Activated CD8-positive, alpha-beta T cell treated with anti-CD3 and anti-CD28 coated beads for 36 hours (primary cell): ENCODE measurements at regions not wholly inside any gene's neighbourhood (a gene's known extent, or its start where the extent isn't known, plus 50 kb on each side); places are given as distances from the start of the nearest gene placed in this dataset.

ENCODE experiments used
- ATAC-seq: fragments of 200-7000 bp; cut with Tn5 transposase; one replicate; pipeline ENCODE4 v1.10.0; 2021; ENCODE audit warnings: mild to moderate bottlenecking, moderate library complexity
- CTCF ChIA-PET: fragments of 350-600 bp; sonication (Branson Sonifier 250); formaldehyde crosslinking; loops from one replicate; lab custom pipeline; 2021; ENCODE audit warnings: antibody characterized with exemption; lab: Charles Lee
- POLR2A ChIA-PET: fragments of 350-600 bp; sonication (Branson Sonifier 250); formaldehyde crosslinking; loops from one replicate; lab custom pipeline; 2021; ENCODE audit warnings: antibody characterized with exemption; lab: Charles Lee
- DNase-seq: peaks from one replicate; pipeline ENCODE4 v3.0.0-alpha.2; 2020
- H3K27ac Mint-ChIP-seq: one replicate; pipeline ENCODE4 v1.8.0; 2021; ENCODE audit warnings: mild to moderate bottlenecking, mixed read lengths
- H3K27me3 Mint-ChIP-seq: one replicate; pipeline ENCODE4 v1.8.0; 2021; ENCODE audit warnings: mixed read lengths
- H3K36me3 Mint-ChIP-seq: one replicate; pipeline ENCODE4 v1.8.0; 2021; ENCODE audit warnings: low read depth, mixed read lengths
- H3K4me1 Mint-ChIP-seq: one replicate; pipeline ENCODE4 v1.8.0; 2021; ENCODE audit warnings: low read depth, mixed read lengths
- H3K4me3 Mint-ChIP-seq: one replicate; pipeline ENCODE4 v1.8.0; 2021; ENCODE audit warnings: mild to moderate bottlenecking, moderate library complexity, mixed read lengths
- H3K9me3 Mint-ChIP-seq: one replicate; pipeline ENCODE4 v1.8.0; 2021; ENCODE audit warnings: mixed read lengths
- CTCF ChIP-seq: fragments of 200-600 bp; IDR thresholded peaks from one replicate; pipeline ENCODE4 v1.8.0; 2022; ENCODE audit warnings: antibody characterized with exemption, mild to moderate bottlenecking
- intact Hi-C: fragments of 100-400 bp; cut with micrococcal nuclease; formaldehyde crosslinking; loops from one replicate; pipeline ENCODE4 v1.10.0; 2022

GRCh38 chr4:44070843-44071242 is 377.8 kb downstream of the KCTD8 start:
- no peak overlapping the region for H3K4me3 Mint-ChIP-seq
- peaks cover 2% of the 10 kb centered on the region for H3K9me3 Mint-ChIP-seq
- DNase-seq (no peak), ATAC-seq (no peak)
- POLR2A ChIA-PET = no interaction called here
- intact Hi-C loops = no loop called here
- H3K4me1 Mint-ChIP-seq = no peaks in the 10 kb centered on the region
- no peak for TF ChIP-seq CTCF
- CTCF ChIA-PET = no interaction called here
- H3K27me3 Mint-ChIP-seq = no peaks in the 10 kb centered on the region
- H3K36me3 Mint-ChIP-seq = no peaks in the 10 kb centered on the region
- no peak overlapping the region for H3K27ac Mint-ChIP-seq

- Mint-ChIP-seq H3K9me3 (peaks cover 2% of the 10 kb centered on the region), H3K4me1 (no peaks in the 10 kb centered on the region), H3K36me3 (no peaks in the 10 kb centered on the region), H3K4me3 (no peak overlapping the region), H3K27me3 (no peaks in the 10 kb centered on the region), H3K27ac (no peak overlapping the region)
- DNase-seq (no peak), ATAC-seq (no peak)
- intact Hi-C loops = no loop called here
- ChIA-PET POLR2A (no interaction called here), CTCF (no interaction called here)
- no peak for TF ChIP-seq CTCF
These were observed 376.4 kb downstream of the KCTD8 start for GRCh38 chr4:44071959-44072955.

- TF ChIP-seq CTCF = no peak
- CTCF ChIA-PET = interaction anchor here (1.1 kb wide), 1 partner anchor 9 kb away, joined by 4 read pairs; no protein-coding TSS in a partner anchor
- no peak overlapping the region for H3K27ac Mint-ChIP-seq
- no peak overlapping the region for H3K4me3 Mint-ChIP-seq
- no peaks in the 10 kb centered on the region for H3K27me3 Mint-ChIP-seq
- POLR2A ChIA-PET = no interaction called here
- H3K4me1 Mint-ChIP-seq = no peaks in the 10 kb centered on the region
- intact Hi-C loops = no loop called here
- no peak for DNase-seq
- no peaks in the 10 kb centered on the region for H3K36me3 Mint-ChIP-seq
- H3K9me3 Mint-ChIP-seq = peaks cover 6% of the 10 kb centered on the region
- no peak for ATAC-seq
These were observed 361.9 kb downstream of the KCTD8 start for GRCh38 chr4:44086753-44087152.

- Mint-ChIP-seq H3K4me1 (no peaks in the 10 kb centered on the region), H3K9me3 (peaks cover 9% of the 10 kb centered on the region), H3K27ac (no peak overlapping the region), H3K27me3 (no peaks in the 10 kb centered on the region), H3K4me3 (no peak overlapping the region), H3K36me3 (no peaks in the 10 kb centered on the region)
- POLR2A ChIA-PET = interaction anchor here (0.6 kb wide), 1 partner anchor 27 kb away, joined by 3 read pairs; no protein-coding TSS in a partner anchor
- ATAC-seq (no peak), DNase-seq (no peak)
- TF ChIP-seq CTCF = no peak
- intact Hi-C loops = no loop called here
- CTCF ChIA-PET = no interaction called here
These were observed 355.2 kb downstream of the KCTD8 start for GRCh38 chr4:44093390-44093789.

GRCh38 chr4:44098973-44099372 is 349.6 kb downstream of the KCTD8 start:
- ChIA-PET CTCF (no interaction called here), POLR2A (no interaction called here)
- Mint-ChIP-seq H3K9me3 (peaks cover 10% of the 10 kb centered on the region), H3K4me1 (no peaks in the 10 kb centered on the region), H3K27ac (no peak overlapping the region), H3K27me3 (no peaks in the 10 kb centered on the region), H3K36me3 (no peaks in the 10 kb centered on the region), H3K4me3 (no peak overlapping the region)
- ATAC-seq (no peak), DNase-seq (no peak)
- intact Hi-C loops = no loop called here
- TF ChIP-seq CTCF = no peak
